H9 (cell line): ENCODE measurements at regions not wholly inside any gene's neighbourhood (a gene's known extent, or its start where the extent isn't known, plus 50 kb on each side); places are given as distances from the start of the nearest gene placed in this dataset.

ENCODE experiments used
- DNase-seq: peaks from one replicate; pipeline ENCODE4 v3.0.0-alpha.2; 2017
- H2AFZ ChIP-seq: one replicate; pipeline ENCODE4 v1.6.1; 2013; ENCODE audit warnings: mild to moderate bottlenecking, low read length, control low read depth, moderate library complexity
- H2AK5ac ChIP-seq: 2 replicates; pipeline ENCODE4 v1.6.1; 2013; ENCODE audit warnings: low read length, control low read depth, mixed read lengths; ENCODE audit not compliant: insufficient read length
- H2BK120ac ChIP-seq: one replicate; pipeline ENCODE4 v1.6.1; 2013; ENCODE audit warnings: low read depth, mild to moderate bottlenecking, low read length, control low read depth, inconsistent platforms; ENCODE audit not compliant: poor library complexity, severe bottlenecking
- H2BK12ac ChIP-seq: 2 replicates; pipeline ENCODE4 v1.6.1; 2013; ENCODE audit warnings: low read length, control low read depth, mixed read lengths, low read depth; ENCODE audit not compliant: insufficient read length
- H2BK15ac ChIP-seq: 2 replicates; pipeline ENCODE4 v1.6.1; 2013; ENCODE audit warnings: low read depth, low read length, control low read depth
- H2BK20ac ChIP-seq: one replicate; pipeline ENCODE4 v1.6.1; 2013; ENCODE audit warnings: low read depth, mild to moderate bottlenecking, low read length, control low read depth, inconsistent platforms; ENCODE audit not compliant: poor library complexity, severe bottlenecking
- H2BK5ac ChIP-seq: 2 replicates; pipeline ENCODE4 v1.6.1; 2013; ENCODE audit warnings: low read length, control low read depth, mixed read lengths; ENCODE audit not compliant: insufficient read length
- H3K14ac ChIP-seq: 2 replicates; pipeline ENCODE4 v1.6.1; 2013; ENCODE audit warnings: low read length, control low read depth; ENCODE audit not compliant: insufficient read depth
- H3K18ac ChIP-seq: 2 replicates; pipeline ENCODE4 v1.6.1; 2013; ENCODE audit warnings: low read depth, mild to moderate bottlenecking, mixed read lengths, low read length, control low read depth; ENCODE audit not compliant: insufficient read length
- H3K23ac ChIP-seq: 2 replicates; pipeline ENCODE4 v1.6.1; 2013; ENCODE audit warnings: low read length, control low read depth, mixed read lengths, low read depth; ENCODE audit not compliant: insufficient read length
- H3K23me2 ChIP-seq: 2 replicates; pipeline ENCODE4 v1.6.1; 2013; ENCODE audit warnings: low read depth, mild to moderate bottlenecking, mixed read lengths, low read length, control low read depth; ENCODE audit not compliant: insufficient read length, poor library complexity, severe bottlenecking
- H3K27ac ChIP-seq: 2 replicates; pipeline ENCODE4 v1.5.1; 2013; ENCODE audit warnings: low read length, control low read depth, mixed read lengths, low read depth; ENCODE audit not compliant: insufficient read length
- H3K27me3 ChIP-seq: 2 replicates; pipeline ENCODE4 v1.6.1; 2013; ENCODE audit warnings: low read length, control low read depth, inconsistent platforms; ENCODE audit not compliant: insufficient read depth
- H3K4ac ChIP-seq: 2 replicates; pipeline ENCODE4 v1.6.1; 2013; ENCODE audit warnings: low read depth, mild to moderate bottlenecking, control low read depth, inconsistent platforms, low read length, moderate library complexity
- H3K4me1 ChIP-seq: 2 replicates; pipeline ENCODE4 v1.6.1; 2013; ENCODE audit warnings: low read length, control low read depth, inconsistent platforms; ENCODE audit not compliant: insufficient read depth
- H3K4me2 ChIP-seq: 2 replicates; pipeline ENCODE4 v1.6.1; 2013; ENCODE audit warnings: low read length, control low read depth, mixed read lengths; ENCODE audit not compliant: insufficient read length, insufficient read depth
- H3K56ac ChIP-seq: 2 replicates; pipeline ENCODE4 v1.6.1; 2013; ENCODE audit warnings: low read depth, mild to moderate bottlenecking, mixed read lengths, low read length, control low read depth; ENCODE audit not compliant: insufficient read length
- H3K79me1 ChIP-seq: 2 replicates; pipeline ENCODE4 v1.6.1; 2013; ENCODE audit warnings: low read depth, mild to moderate bottlenecking, moderate library complexity, low read length, control low read depth, inconsistent platforms; ENCODE audit not compliant: insufficient read depth, poor library complexity, severe bottlenecking
- H3K79me2 ChIP-seq: 2 replicates; pipeline ENCODE4 v1.6.1; 2013; ENCODE audit warnings: low read length, control low read depth, inconsistent platforms; ENCODE audit not compliant: insufficient read depth
- H3K9ac ChIP-seq: 2 replicates; pipeline ENCODE4 v1.6.1; 2013; ENCODE audit warnings: low read length, control low read depth, mixed read lengths; ENCODE audit not compliant: insufficient read length; ENCODE audit errors: extremely low read depth
- H3K9me3 ChIP-seq: one replicate; pipeline ENCODE4 v1.6.1; 2013; ENCODE audit warnings: low read depth, low read length, inconsistent platforms; ENCODE audit not compliant: control insufficient read depth
- H3T11ph ChIP-seq: one replicate; pipeline ENCODE4 v1.6.1; 2013; ENCODE audit warnings: mild to moderate bottlenecking, low read length, control low read depth, inconsistent platforms
- H4K20me1 ChIP-seq: one replicate; pipeline ENCODE4 v1.6.1; 2013; ENCODE audit not compliant: control insufficient read depth, insufficient read length, insufficient read depth
- H4K5ac ChIP-seq: 2 replicates; pipeline ENCODE4 v1.6.1; 2013; ENCODE audit warnings: low read depth, mild to moderate bottlenecking, mixed read lengths, low read length, control low read depth; ENCODE audit not compliant: insufficient read length
- H4K8ac ChIP-seq: replicated peaks from 2 replicates; pipeline ENCODE4 v1.6.1; 2013; ENCODE audit warnings: low read length, control low read depth, mixed read lengths, low read depth; ENCODE audit not compliant: insufficient read length
- H4K91ac ChIP-seq: 2 replicates; pipeline ENCODE4 v1.6.1; 2013; ENCODE audit warnings: low read depth, mild to moderate bottlenecking, moderate library complexity, mixed read lengths, low read length, control low read depth; ENCODE audit not compliant: insufficient read length
- H3K27ac Mint-ChIP-seq, 3 experiments: 2 replicates in 2 of 3; 3 replicates in 1 of 3; pipeline ENCODE4 v1.8.0; 2020 to 2021; ENCODE audit warnings: mixed read lengths in 3 of 3, mild to moderate bottlenecking in 1 of 3, moderate library complexity in 1 of 3
- H3K27me3 Mint-ChIP-seq: 2 replicates; pipeline ENCODE4 v1.8.0; 2021; ENCODE audit warnings: low read depth, mild to moderate bottlenecking, moderate library complexity, mixed read lengths
- H3K36me3 Mint-ChIP-seq, 3 experiments: 2 replicates in 2 of 3; 3 replicates in 1 of 3; pipeline ENCODE4 v1.8.0; 2020 to 2021; ENCODE audit warnings: low read depth in 3 of 3, mixed read lengths in 3 of 3; ENCODE audit not compliant: insufficient read depth in 1 of 3
- H3K4me1 Mint-ChIP-seq, 2 experiments: 2 replicates each; pipeline ENCODE4 v1.8.0; 2020; ENCODE audit warnings: mixed read lengths in 2 of 2
- H3K4me3 Mint-ChIP-seq, 2 experiments: 2 replicates in 1 of 2; 3 replicates in 1 of 2; pipeline ENCODE4 v1.8.0; 2020 to 2021; ENCODE audit warnings: mild to moderate bottlenecking in 2 of 2, mixed read lengths in 2 of 2, moderate library complexity in 1 of 2
- H3K9me3 Mint-ChIP-seq, 2 experiments: 2 replicates in 1 of 2; 3 replicates in 1 of 2; pipeline ENCODE4 v1.8.0; 2020; ENCODE audit warnings: mild to moderate bottlenecking in 2 of 2, mixed read lengths in 2 of 2, moderate library complexity in 1 of 2
- WGBS: extraction: QIAGEN DNeasy Blood & Tissue Kit; methylation state at CpG from one replicate; pipeline ENCODE4 v1.1.7; 2013; ENCODE audit warnings: missing lambda C conversion rate, low lambda C conversion rate, mixed read lengths; ENCODE audit not compliant: insufficient read length; ENCODE audit errors: extremely low coverage; 5-methylcytosine and 5-hydroxymethylcytosine counted together
- TF ChIP-seq, protein P1 (sequence below): fragments of 200-600 bp; sonication (generic); conservative IDR thresholded peaks from 3 replicates; pipeline ENCODE4 v1.8.0; 2021; ENCODE audit warnings: antibody characterized with exemption, mild to moderate bottlenecking

DNA sequence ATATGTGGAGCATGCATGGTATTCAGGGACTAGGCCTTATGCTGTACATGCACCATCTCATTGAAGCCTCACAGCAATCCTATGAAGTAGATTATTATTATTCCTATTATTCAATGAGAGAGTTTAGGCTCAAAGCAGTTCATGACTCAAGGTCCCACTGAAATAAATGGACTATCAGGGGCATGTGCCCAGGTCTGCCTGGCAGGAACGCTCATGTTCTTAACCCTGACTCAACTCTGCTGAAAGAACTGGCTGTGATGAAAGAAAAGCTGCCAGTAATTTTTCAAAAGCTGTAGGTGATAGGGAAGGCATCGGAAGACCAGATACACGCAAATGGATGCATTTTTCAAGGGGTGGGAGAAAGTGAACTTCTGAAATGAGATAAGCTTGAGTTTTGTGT, 243.4 kb downstream of the PTTG2 start:
- Histone ChIP-seq H3K18ac (no peak overlapping the region), H3K9ac (no peak overlapping the region), H3K14ac (no peak overlapping the region), H2BK5ac (no peak overlapping the region), H3T11ph (no peak overlapping the region), H3K23me2 (no peaks in the 10 kb centered on the region), H3K9me3 (no peaks in the 10 kb centered on the region), H3K79me1 (no peaks in the 10 kb centered on the region), H3K4ac (no peak overlapping the region), H2BK15ac (no peak overlapping the region), H3K27me3 (no peaks in the 10 kb centered on the region), H4K5ac (no peak overlapping the region), H3K79me2 (no peaks in the 10 kb centered on the region), H3K56ac (no peak overlapping the region), H2BK12ac (no peak overlapping the region), H3K4me2 (no peak overlapping the region), H4K91ac (no peak overlapping the region), H2AFZ (no peak overlapping the region), H4K20me1 (no peaks in the 10 kb centered on the region), H2BK120ac (no peak overlapping the region), H3K27ac (no peak overlapping the region), H4K8ac (no peak overlapping the region), H3K4me1 (no peaks in the 10 kb centered on the region), H2AK5ac (no peak overlapping the region), H3K23ac (no peak overlapping the region), H2BK20ac (no peak overlapping the region)
- TF ChIP-seq, protein P1, sequence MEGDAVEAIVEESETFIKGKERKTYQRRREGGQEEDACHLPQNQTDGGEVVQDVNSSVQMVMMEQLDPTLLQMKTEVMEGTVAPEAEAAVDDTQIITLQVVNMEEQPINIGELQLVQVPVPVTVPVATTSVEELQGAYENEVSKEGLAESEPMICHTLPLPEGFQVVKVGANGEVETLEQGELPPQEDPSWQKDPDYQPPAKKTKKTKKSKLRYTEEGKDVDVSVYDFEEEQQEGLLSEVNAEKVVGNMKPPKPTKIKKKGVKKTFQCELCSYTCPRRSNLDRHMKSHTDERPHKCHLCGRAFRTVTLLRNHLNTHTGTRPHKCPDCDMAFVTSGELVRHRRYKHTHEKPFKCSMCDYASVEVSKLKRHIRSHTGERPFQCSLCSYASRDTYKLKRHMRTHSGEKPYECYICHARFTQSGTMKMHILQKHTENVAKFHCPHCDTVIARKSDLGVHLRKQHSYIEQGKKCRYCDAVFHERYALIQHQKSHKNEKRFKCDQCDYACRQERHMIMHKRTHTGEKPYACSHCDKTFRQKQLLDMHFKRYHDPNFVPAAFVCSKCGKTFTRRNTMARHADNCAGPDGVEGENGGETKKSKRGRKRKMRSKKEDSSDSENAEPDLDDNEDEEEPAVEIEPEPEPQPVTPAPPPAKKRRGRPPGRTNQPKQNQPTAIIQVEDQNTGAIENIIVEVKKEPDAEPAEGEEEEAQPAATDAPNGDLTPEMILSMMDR, result no peak
- Mint-ChIP-seq H3K27me3 (no peaks in the 10 kb centered on the region), H3K36me3 (no peaks in the 10 kb centered on the region), H3K27ac (no peak overlapping the region), H3K4me3 (no peak overlapping the region), H3K9me3 (no peaks in the 10 kb centered on the region; a peak in 1 of 5 replicates), H3K4me1 (no peaks in the 10 kb centered on the region)
- no peak for DNase-seq
- no CpG with 5 or more reads among the region's 3 CpGs for WGBS
